ENCODE measurements at regions not wholly inside any gene's neighbourhood (a gene's known extent, or its start where the extent isn't known, plus 50 kb on each side); places are given as distances from the start of the nearest gene placed in this dataset.

- no peak for TF ChIP-seq SIN3A (IDR thresholded peaks at IDR 0.05; ENCODE audit: borderline replicate concordance, insufficient read depth, low read length)
- TF ChIP-seq POLR2AphosphoS5 (IDR thresholded peaks at IDR 0.05; ENCODE audit: low read depth, low read length): no peak
- TF ChIP-seq REST (IDR thresholded peaks at IDR 0.05; ENCODE audit: insufficient read depth in 1 of 2, low read depth in 2 of 2, low read length in 2 of 2): no peak
- TF ChIP-seq TAF1 (IDR thresholded peaks at IDR 0.05; ENCODE audit: borderline replicate concordance, insufficient read depth, low read length): no peak
- no peak for TF ChIP-seq FOXP2 (optimal IDR thresholded peaks at IDR 0.05; ENCODE audit: borderline replicate concordance, extremely low read depth, extremely low read length, insufficient read depth)
Observed at GRCh38 chr17:62147284-62147683, 82.2 kb upstream of the MED13 start.

GRCh38 chr17:62140836-62141235 lies 75.8 kb upstream of the MED13 start:
- TF ChIP-seq TAF1 (IDR thresholded peaks at IDR 0.05; ENCODE audit: borderline replicate concordance, insufficient read depth, low read length) (no peak), POLR2AphosphoS5 (IDR thresholded peaks at IDR 0.05; ENCODE audit: low read depth, low read length) (no peak), SIN3A (IDR thresholded peaks at IDR 0.05; ENCODE audit: borderline replicate concordance, insufficient read depth, low read length) (no peak), REST (IDR thresholded peaks at IDR 0.05; ENCODE audit: insufficient read depth in 1 of 2, low read depth in 2 of 2, low read length in 2 of 2) (no peak), FOXP2 (optimal IDR thresholded peaks at IDR 0.05; ENCODE audit: borderline replicate concordance, extremely low read depth, extremely low read length, insufficient read depth) (no peak)

- TF ChIP-seq TAF1 (IDR thresholded peaks at IDR 0.05; ENCODE audit: borderline replicate concordance, insufficient read depth, low read length): no peak
- TF ChIP-seq FOXP2 (optimal IDR thresholded peaks at IDR 0.05; ENCODE audit: borderline replicate concordance, extremely low read depth, extremely low read length, insufficient read depth): no peak
- TF ChIP-seq REST (IDR thresholded peaks at IDR 0.05; ENCODE audit: insufficient read depth in 1 of 2, low read depth in 2 of 2, low read length in 2 of 2): no peak
- no peak for TF ChIP-seq SIN3A (IDR thresholded peaks at IDR 0.05; ENCODE audit: borderline replicate concordance, insufficient read depth, low read length)
- no peak for TF ChIP-seq POLR2AphosphoS5 (IDR thresholded peaks at IDR 0.05; ENCODE audit: low read depth, low read length)
Observed at GRCh38 chr17:62140376-62140775, 75.3 kb upstream of the MED13 start.

- TF ChIP-seq REST (IDR thresholded peaks at IDR 0.05; ENCODE audit: insufficient read depth in 1 of 2, low read depth in 2 of 2, low read length in 2 of 2) (no peak), POLR2AphosphoS5 (IDR thresholded peaks at IDR 0.05; ENCODE audit: low read depth, low read length) (no peak), SIN3A (IDR thresholded peaks at IDR 0.05; ENCODE audit: borderline replicate concordance, insufficient read depth, low read length) (no peak), FOXP2 (optimal IDR thresholded peaks at IDR 0.05; ENCODE audit: borderline replicate concordance, extremely low read depth, extremely low read length, insufficient read depth) (no peak), TAF1 (IDR thresholded peaks at IDR 0.05; ENCODE audit: borderline replicate concordance, insufficient read depth, low read length) (no peak)
Observed at GRCh38 chr17:62139141-62139540, 74.1 kb upstream of the MED13 start.

GRCh38 chr17:62135742-62136141 lies 70.7 kb upstream of the MED13 start:
- no peak for TF ChIP-seq POLR2AphosphoS5 (IDR thresholded peaks at IDR 0.05; ENCODE audit: low read depth, low read length)
- TF ChIP-seq FOXP2 (optimal IDR thresholded peaks at IDR 0.05; ENCODE audit: borderline replicate concordance, extremely low read depth, extremely low read length, insufficient read depth): no peak
- no peak for TF ChIP-seq REST (IDR thresholded peaks at IDR 0.05; ENCODE audit: insufficient read depth in 1 of 2, low read depth in 2 of 2, low read length in 2 of 2)
- TF ChIP-seq SIN3A (IDR thresholded peaks at IDR 0.05; ENCODE audit: borderline replicate concordance, insufficient read depth, low read length): no peak
- TF ChIP-seq TAF1 (IDR thresholded peaks at IDR 0.05; ENCODE audit: borderline replicate concordance, insufficient read depth, low read length): no peak

All from PFSK-1 (cell line).